Endothelial cell of umbilical vein (primary cell): ENCODE measurements at regions not wholly inside any gene's neighbourhood (a gene's known extent, or its start where the extent isn't known, plus 50 kb on each side); places are given as distances from the start of the nearest gene placed in this dataset.
A peak's percentile ranks its signal among the peaks of the same experiment; 100 is the strongest.

ENCODE experiments used
- BruUV-seq: library from RNA; stranded (reverse); fragments of 400-500 nt; replicated peaks from 2 replicates; lab custom pipeline; 2021; lab: Mats Ljungman, UMichigan
- CTCF ChIA-PET: fragments of 300-600, 350-600 bp; sonication (Branson Sonifier 250); formaldehyde crosslinking; loops from one replicate; lab custom pipeline; 2021; ENCODE audit warnings: antibody characterized with exemption, inconsistent platforms; lab: Charles Lee
- POLR2A ChIA-PET: fragments of 300-600, 350-600 bp; sonication (Branson Sonifier 250); formaldehyde crosslinking; loops from one replicate; lab custom pipeline; 2021; ENCODE audit warnings: antibody characterized with exemption, inconsistent platforms; lab: Charles Lee
- DNase-seq: peaks from one replicate; pipeline ENCODE4 v3.0.0-alpha.2; 2011; ENCODE audit warnings: low read depth, low spot score
- FAIRE-seq: peaks from 2 replicates; lab custom pipeline; 2011; peaks lifted over from hg19 to GRCh38; lab: Jason Lieb, UNC
- H2AFZ ChIP-seq: 2 replicates; pipeline ENCODE4 v1.6.0; 2012; ENCODE audit warnings: low read depth, low read length, control low read depth, inconsistent platforms
- H3K27ac ChIP-seq: 2 replicates; pipeline ENCODE4 v1.5.1; 2011; ENCODE audit warnings: low read depth, mild to moderate bottlenecking, control low read depth, low read length, moderate library complexity; ENCODE audit not compliant: insufficient read depth
- H3K27me3 ChIP-seq, 2 experiments: 2 replicates each; pipeline versions ENCODE4 v1.6.0 to v1.6.1; 2011; ENCODE audit warnings: low read length in 2 of 2, mixed read lengths in 1 of 2; ENCODE audit not compliant: control insufficient read depth in 2 of 2, insufficient read depth in 2 of 2
- H3K36me3 ChIP-seq, 2 experiments: 2 replicates in 1 of 2; 3 replicates in 1 of 2; pipeline ENCODE4 v1.5.1; 2011; ENCODE audit warnings: low read length in 2 of 2, mild to moderate bottlenecking in 1 of 2, moderate library complexity in 1 of 2; ENCODE audit not compliant: control insufficient read depth in 2 of 2, insufficient read depth in 2 of 2; ENCODE audit errors: extremely low read depth in 1 of 2
- H3K4me1 ChIP-seq: 3 replicates; pipeline ENCODE4 v1.5.1; 2011; ENCODE audit warnings: mild to moderate bottlenecking, low read length; ENCODE audit not compliant: control insufficient read depth, insufficient read depth; ENCODE audit errors: extremely low read depth
- H3K4me2 ChIP-seq: 2 replicates; pipeline ENCODE4 v1.6.1; 2011; ENCODE audit warnings: low read length, control low read depth, mixed read lengths; ENCODE audit not compliant: insufficient read depth
- H3K4me3 ChIP-seq, 3 experiments: fragments of 200-600 bp in 1 of 3; sonication (generic), shearing (Covaris generic) in 1 of 3; replicated peaks in 1 of 3; 2 replicates each; pipeline ENCODE4 v1.5.1; 2011 to 2016; ENCODE audit warnings: control low read depth in 3 of 3, low read length in 3 of 3, mild to moderate bottlenecking in 2 of 3, inconsistent platforms in 1 of 3, low read depth in 1 of 3, moderate library complexity in 1 of 3; ENCODE audit not compliant: insufficient read depth in 1 of 3
- H3K79me2 ChIP-seq: 2 replicates; pipeline ENCODE4 v1.6.0; 2012; ENCODE audit warnings: low read length, inconsistent platforms; ENCODE audit not compliant: control insufficient read depth, insufficient read depth
- H3K9ac ChIP-seq: replicated peaks from 2 replicates; pipeline ENCODE3; 2011; ENCODE audit warnings: low read length, control low read depth; ENCODE audit not compliant: insufficient read depth; ENCODE audit errors: extremely low read depth
- H3K9me1 ChIP-seq: replicated peaks from 3 replicates; pipeline ENCODE4 v1.6.0; 2011; ENCODE audit warnings: mild to moderate bottlenecking, low read length; ENCODE audit not compliant: control insufficient read depth, insufficient read depth; ENCODE audit errors: extremely low read depth
- H3K9me3 ChIP-seq: replicated peaks from 2 replicates; pipeline ENCODE4 v1.5.1; 2012; ENCODE audit warnings: low read length, inconsistent platforms; ENCODE audit not compliant: control insufficient read depth, insufficient read depth
- H4K20me1 ChIP-seq: replicated peaks from 2 replicates; pipeline ENCODE3; 2011; ENCODE audit warnings: mild to moderate bottlenecking, low read length; ENCODE audit not compliant: control insufficient read depth, insufficient read depth; ENCODE audit errors: extremely low read depth
- CTCF ChIP-seq, 2 donors: IDR thresholded peaks; 1 replicate in 1 of 2; 2 replicates in 1 of 2; pipeline ENCODE4 v1.5.1; 2011; ENCODE audit warnings: low read length in 2 of 2, mild to moderate bottlenecking in 2 of 2, moderate library complexity in 2 of 2, control low read depth in 1 of 2, inconsistent platforms in 1 of 2, low read depth in 1 of 2; ENCODE audit not compliant: insufficient read depth in 1 of 2; ENCODE audit errors: extremely low read depth in 1 of 2
- EZH2 ChIP-seq: IDR thresholded peaks from 2 replicates; pipeline ENCODE4 v1.6.1; 2012; ENCODE audit warnings: borderline replicate concordance, low read depth, mild to moderate bottlenecking, moderate library complexity, low read length, inconsistent platforms; ENCODE audit not compliant: severe bottlenecking
- FOS ChIP-seq: IDR thresholded peaks from 2 replicates; pipeline ENCODE4 v1.6.1; 2011; ENCODE audit warnings: mild to moderate bottlenecking, low read length, moderate library complexity, borderline replicate concordance; ENCODE audit not compliant: insufficient read depth
- GATA2 ChIP-seq: IDR thresholded peaks from 2 replicates; pipeline ENCODE4 v1.7.0; 2011; ENCODE audit warnings: low read depth, mild to moderate bottlenecking, moderate library complexity, mixed read lengths, low read length; ENCODE audit not compliant: insufficient read length, insufficient read depth
- JUN ChIP-seq: IDR thresholded peaks from 2 replicates; pipeline ENCODE4 v1.6.1; 2011; ENCODE audit warnings: borderline replicate concordance, low read depth; ENCODE audit not compliant: insufficient read length, insufficient read depth
- MAX ChIP-seq: IDR thresholded peaks from 2 replicates; pipeline ENCODE4 v1.6.1; 2011; ENCODE audit not compliant: insufficient read depth, insufficient read length
- MYC ChIP-seq: IDR thresholded peaks from one replicate; pipeline ENCODE4 v1.6.1; 2011; ENCODE audit warnings: mild to moderate bottlenecking, low read depth, low read length
- POLR2A ChIP-seq: IDR thresholded peaks from 2 replicates; pipeline ENCODE4 v1.6.1; 2012; ENCODE audit warnings: low read depth, mild to moderate bottlenecking, control low read depth, low read length
- POLR2AphosphoS5 ChIP-seq: IDR thresholded peaks from 2 replicates; pipeline ENCODE4 v1.6.1; 2012; ENCODE audit warnings: low read depth, mild to moderate bottlenecking, control low read depth, low read length, moderate library complexity; ENCODE audit not compliant: insufficient read depth
- dilution Hi-C: fragments of 300-500 bp; cut with MboI; formaldehyde crosslinking; loops from one replicate; pipeline ENCODE4 v1.15.0; 2019; ENCODE audit warnings: low sequenced_read_pairs; ENCODE audit not compliant: extremely low pct_ligation_motif_present
- intact Hi-C: fragments of 100-400 bp; cut with micrococcal nuclease; formaldehyde crosslinking; loops from one replicate; pipeline ENCODE4 v1.10.0; 2022

GRCh38 chr12:64946132-64946829, 121.8 kb downstream of the TBC1D30 start:
- peak; percentile 66 for FAIRE-seq
- no peak overlapping the region for H3K9ac ChIP-seq
- DNase-seq = peak; percentile 97
- H3K4me2 ChIP-seq = no peak overlapping the region
- CTCF ChIA-PET = no interaction called here
- no peaks in the 10 kb centered on the region for H3K79me2 ChIP-seq
- POLR2A ChIA-PET = no interaction called here
- intact Hi-C loops (no loop called here), dilution Hi-C loops (no loop called here)
- no peak overlapping the region for H3K4me3 ChIP-seq
- no peaks in the 10 kb centered on the region for H3K36me3 ChIP-seq
- no TSS peak for BruUV-seq
- TF ChIP-seq FOS = no peak
- no peak for TF ChIP-seq JUN
- TF ChIP-seq GATA2 = no peak
- no peak for TF ChIP-seq EZH2
- TF ChIP-seq MYC = no peak
- no peak for TF ChIP-seq POLR2A
- TF ChIP-seq MAX = no peak
- TF ChIP-seq POLR2AphosphoS5 = no peak
- no peak for TF ChIP-seq CTCF (IDR thresholded peaks at IDR 0.05; ENCODE audit: extremely low read depth in 1 of 2, insufficient read depth in 1 of 2, low read depth in 1 of 2, low read length in 2 of 2)
- no peak overlapping the region for H2AFZ ChIP-seq
- no peaks in the 10 kb centered on the region for H4K20me1 ChIP-seq
- H3K9me3 ChIP-seq = no peaks in the 10 kb centered on the region
- no peaks in the 10 kb centered on the region for H3K4me1 ChIP-seq
- no peaks in the 10 kb centered on the region for H3K9me1 ChIP-seq
- peaks cover 2 to 5% of the 10 kb centered on the region in 2 experiments for H3K27me3 ChIP-seq
- H3K27ac ChIP-seq = peak overlapping the region; percentile 40
